Central memory CD8-positive, alpha-beta T cell (primary cell): ENCODE measurements at regions not wholly inside any gene's neighbourhood (a gene's known extent, or its start where the extent isn't known, plus 50 kb on each side); places are given as distances from the start of the nearest gene placed in this dataset.
A peak's percentile ranks its signal among the peaks of the same experiment; 100 is the strongest.

Experiments used
- ATAC-seq: fragments of 150-1000 bp; cut with Tn5 transposase; replicated peaks from 2 replicates; pipeline ENCODE4 v1.10.0; 2022; ENCODE audit warnings: mild to moderate bottlenecking, moderate FRiP score, moderate number of reproducible peaks; ENCODE audit not compliant: poor library complexity, severe bottlenecking; ENCODE audit errors: extremely low read depth
- DNase-seq, 2 donors: peaks; one replicate each; pipeline ENCODE4 v3.0.0; 2021; ENCODE audit warnings: low spot score in 2 of 2
- H3K27ac Mint-ChIP-seq: one replicate; pipeline ENCODE4 v1.8.0; 2022; ENCODE audit warnings: low read depth, mild to moderate bottlenecking, moderate library complexity, mixed read lengths
- H3K27me3 Mint-ChIP-seq: one replicate; pipeline ENCODE4 v1.8.0; 2022; ENCODE audit warnings: mixed read lengths
- H3K36me3 Mint-ChIP-seq: one replicate; pipeline ENCODE4 v1.8.0; 2022; ENCODE audit warnings: mild to moderate bottlenecking, moderate library complexity, mixed read lengths; ENCODE audit not compliant: insufficient read depth
- H3K4me1 Mint-ChIP-seq: one replicate; pipeline ENCODE4 v1.8.0; 2022; ENCODE audit warnings: mixed read lengths
- H3K4me3 Mint-ChIP-seq: one replicate; pipeline ENCODE4 v1.8.0; 2022; ENCODE audit warnings: mild to moderate bottlenecking, moderate library complexity, mixed read lengths
- H3K9me3 Mint-ChIP-seq: one replicate; pipeline ENCODE4 v1.8.0; 2022; ENCODE audit warnings: mixed read lengths

DNA sequence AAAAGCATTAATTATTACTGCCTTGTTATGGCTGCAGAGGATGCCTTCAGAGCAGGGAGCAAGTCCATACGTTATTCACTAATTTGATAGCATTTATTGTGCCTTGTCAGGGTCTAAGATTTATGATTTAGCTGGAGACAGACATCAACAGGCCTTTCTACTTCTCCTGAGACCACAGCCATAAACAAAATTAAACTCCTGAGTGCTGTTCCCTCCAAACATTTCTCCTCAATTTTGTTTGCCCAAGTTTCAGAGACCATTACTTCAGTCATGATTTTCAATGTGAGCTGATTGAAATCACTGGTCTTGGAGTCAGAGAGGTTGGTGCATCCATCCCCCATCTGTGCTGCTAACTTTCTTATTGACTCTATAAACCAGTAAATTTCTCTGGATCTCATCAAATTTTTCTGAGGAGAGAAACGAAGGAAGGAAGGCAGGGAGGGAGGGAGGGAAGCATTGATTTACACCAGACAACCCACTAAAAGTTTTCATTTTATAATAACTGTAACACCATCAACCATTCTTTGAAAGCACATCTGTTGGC lies 423.6 kb upstream of the CDH11 start:
- Mint-ChIP-seq H3K4me3 (no peak overlapping the region), H3K4me1 (no peaks in the 10 kb centered on the region), H3K27ac (no peak overlapping the region), H3K36me3 (no peaks in the 10 kb centered on the region), H3K27me3 (no peaks in the 10 kb centered on the region), H3K9me3 (peaks cover 24% of the 10 kb centered on the region)
- DNase-seq (no peak), ATAC-seq (no peak)

DNA sequence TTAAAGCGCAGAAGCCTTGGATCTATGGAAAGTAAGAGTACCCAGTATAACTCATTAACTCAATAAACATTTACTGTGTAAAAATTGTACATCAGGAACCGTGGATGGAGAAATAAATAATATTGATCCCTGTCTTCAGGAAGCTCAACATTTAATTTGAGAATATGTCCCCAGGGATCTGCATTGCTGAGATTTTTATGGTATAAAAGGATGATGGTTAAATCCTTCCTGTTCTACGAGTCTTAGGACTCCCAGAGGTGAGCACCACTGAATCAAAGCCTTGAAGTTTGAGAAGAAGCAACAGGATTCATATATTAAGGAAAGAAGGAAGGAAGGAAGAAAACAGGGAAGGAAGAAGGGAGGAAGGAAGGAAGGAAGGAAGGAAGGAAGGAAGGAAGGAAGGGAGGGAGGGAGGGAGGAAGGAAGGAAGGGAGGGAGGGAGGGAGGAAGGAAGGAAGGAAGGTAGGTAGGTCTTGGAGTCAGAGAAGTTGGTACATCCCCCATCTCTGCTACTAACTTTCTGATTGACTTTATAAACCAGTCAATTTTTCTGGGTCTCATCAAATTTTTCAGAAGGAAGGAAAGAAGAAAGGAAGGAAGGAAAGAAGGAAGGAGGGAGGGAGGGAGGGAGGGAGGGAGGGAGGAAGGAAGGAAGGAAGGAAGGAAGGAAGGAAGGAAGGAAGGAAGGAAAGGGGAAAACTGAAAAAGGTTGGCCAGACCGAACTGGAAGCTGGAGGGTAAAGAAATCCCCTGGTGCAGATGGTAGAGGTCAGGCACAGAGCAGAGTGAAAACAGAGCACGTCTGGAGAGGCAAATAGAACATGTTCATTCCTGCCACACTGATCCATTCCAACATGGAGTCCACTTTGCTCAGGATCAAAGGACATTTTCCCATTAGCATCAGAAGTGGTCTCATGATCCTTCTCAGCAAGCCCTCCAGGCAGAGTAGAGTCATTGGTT lies 422.2 kb upstream of the CDH11 start:
- H3K27ac Mint-ChIP-seq: no peak overlapping the region
- H3K4me1 Mint-ChIP-seq: no peaks in the 10 kb centered on the region
- peaks cover 32% of the 10 kb centered on the region for H3K9me3 Mint-ChIP-seq
- no peak for DNase-seq
- H3K36me3 Mint-ChIP-seq: no peaks in the 10 kb centered on the region
- no peak for ATAC-seq
- no peak overlapping the region for H3K4me3 Mint-ChIP-seq
- H3K27me3 Mint-ChIP-seq: no peaks in the 10 kb centered on the region

DNA sequence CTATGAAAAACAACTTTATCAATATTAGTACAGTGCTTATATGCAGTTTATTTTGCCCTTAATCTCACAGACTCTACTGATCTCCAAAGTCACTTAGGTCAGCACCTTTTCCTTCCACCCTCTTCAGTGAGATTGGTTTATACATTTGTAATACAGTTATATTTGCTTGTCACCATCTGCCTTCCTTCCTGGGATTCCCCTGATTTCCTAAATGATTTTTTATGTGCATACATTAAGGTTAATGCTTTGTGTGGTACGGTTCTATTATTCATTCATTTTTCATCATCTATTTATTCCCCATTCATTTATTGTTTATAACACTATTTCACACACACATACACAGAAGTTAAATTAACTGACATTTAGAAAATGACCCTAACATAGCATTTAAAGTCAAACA lies 419.8 kb upstream of the CDH11 start:
- no peak for ATAC-seq
- H3K27ac Mint-ChIP-seq: no peak overlapping the region
- H3K36me3 Mint-ChIP-seq: no peaks in the 10 kb centered on the region
- H3K4me3 Mint-ChIP-seq: no peak overlapping the region
- H3K27me3 Mint-ChIP-seq: no peaks in the 10 kb centered on the region
- H3K4me1 Mint-ChIP-seq: no peaks in the 10 kb centered on the region
- no peak for DNase-seq
- H3K9me3 Mint-ChIP-seq: peaks cover 33% of the 10 kb centered on the region

DNA sequence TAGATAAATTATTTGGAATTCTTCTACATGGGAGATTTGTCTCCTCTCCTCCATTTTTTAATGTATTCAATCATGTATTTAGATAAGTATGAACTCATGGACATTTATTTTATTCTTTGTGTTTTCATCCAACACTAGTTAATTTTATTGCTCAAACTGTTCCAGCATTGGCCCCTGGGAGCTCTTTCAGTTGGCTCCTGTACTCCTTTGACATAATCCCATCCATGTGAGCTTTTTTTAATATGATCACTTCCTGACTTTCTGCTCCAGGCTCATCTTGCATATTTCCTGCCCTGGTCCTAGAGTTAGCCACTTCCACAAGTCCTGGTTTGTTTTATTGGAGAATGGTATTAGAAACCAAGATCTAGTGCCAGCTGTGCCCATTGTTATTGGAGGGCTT lies 419.0 kb upstream of the CDH11 start:
- peaks cover 39% of the 10 kb centered on the region for H3K9me3 Mint-ChIP-seq
- ATAC-seq: no peak
- no peaks in the 10 kb centered on the region for H3K36me3 Mint-ChIP-seq
- DNase-seq: no peak
- H3K4me3 Mint-ChIP-seq: no peak overlapping the region
- H3K27ac Mint-ChIP-seq: no peak overlapping the region
- no peaks in the 10 kb centered on the region for H3K27me3 Mint-ChIP-seq
- no peaks in the 10 kb centered on the region for H3K4me1 Mint-ChIP-seq

DNA sequence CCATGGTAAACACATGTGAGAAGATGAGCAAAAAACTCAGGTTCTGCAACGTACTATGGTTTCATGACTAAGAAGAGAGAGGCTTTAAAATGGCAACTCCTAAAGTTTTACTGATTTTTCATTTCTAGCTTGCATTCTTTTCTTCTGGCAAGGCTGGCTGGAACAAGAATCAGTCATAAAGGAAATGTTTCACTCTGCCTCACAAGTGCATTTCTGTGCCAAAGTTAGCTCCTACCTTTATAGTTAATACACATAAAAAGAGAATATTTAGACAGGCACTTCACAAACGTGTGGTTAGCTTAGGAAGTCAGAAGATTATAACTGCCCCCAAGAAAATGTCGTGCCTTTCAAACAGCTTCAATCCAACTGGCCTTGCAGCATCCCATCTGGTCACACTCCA lies 417.1 kb upstream of the CDH11 start:
- no peak overlapping the region for H3K4me3 Mint-ChIP-seq
- H3K9me3 Mint-ChIP-seq: peaks cover 37% of the 10 kb centered on the region
- H3K4me1 Mint-ChIP-seq: no peaks in the 10 kb centered on the region
- no peaks in the 10 kb centered on the region for H3K36me3 Mint-ChIP-seq
- H3K27me3 Mint-ChIP-seq: no peaks in the 10 kb centered on the region
- ATAC-seq: no peak
- peak overlapping the region; percentile 42 for H3K27ac Mint-ChIP-seq
- DNase-seq: no peak

DNA sequence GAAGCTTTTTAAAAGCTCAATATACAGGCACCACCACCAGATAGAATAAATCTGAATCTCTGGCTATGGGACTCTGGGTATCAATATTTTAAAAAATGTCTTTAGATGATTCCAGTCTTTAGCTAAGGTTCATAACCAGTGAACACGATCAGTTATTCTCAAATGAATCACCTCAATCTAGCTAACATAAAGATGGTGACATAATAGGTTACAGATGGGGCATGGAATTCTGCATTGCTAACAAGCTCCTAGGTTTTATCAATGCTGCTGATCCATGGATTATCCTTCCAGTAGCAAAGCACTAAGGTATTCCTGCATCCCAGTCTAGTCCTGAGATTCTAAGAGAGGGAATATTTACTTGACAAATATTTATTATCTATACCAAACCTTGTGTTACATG lies 415.5 kb upstream of the CDH11 start:
- Mint-ChIP-seq H3K4me1 (no peaks in the 10 kb centered on the region), H3K27ac (no peak overlapping the region), H3K36me3 (no peaks in the 10 kb centered on the region), H3K9me3 (peaks cover 28% of the 10 kb centered on the region), H3K27me3 (no peaks in the 10 kb centered on the region), H3K4me3 (no peak overlapping the region)
- ATAC-seq (no peak), DNase-seq (no peak)

DNA sequence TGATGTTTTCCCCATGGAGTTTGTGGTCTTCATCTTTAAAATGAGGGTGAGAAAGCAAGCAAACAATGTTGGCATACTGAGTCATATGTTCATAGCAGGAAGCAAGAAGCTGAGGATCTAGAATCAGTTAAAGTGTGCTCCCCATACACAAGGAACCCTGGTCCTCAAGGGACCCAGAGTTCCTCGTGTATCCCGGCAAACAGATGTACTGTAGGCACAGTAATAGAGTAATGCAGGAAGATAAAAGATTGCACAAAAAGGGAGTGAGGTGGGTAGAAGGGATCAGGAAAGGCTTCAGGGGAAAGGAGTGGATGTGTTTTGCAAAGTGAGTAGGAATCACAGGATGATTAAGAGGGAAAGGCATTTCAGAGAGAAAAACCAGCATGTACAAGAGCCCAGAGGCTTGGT lies 412.3 kb upstream of the CDH11 start:
- ATAC-seq: no peak
- DNase-seq: no peak

DNA sequence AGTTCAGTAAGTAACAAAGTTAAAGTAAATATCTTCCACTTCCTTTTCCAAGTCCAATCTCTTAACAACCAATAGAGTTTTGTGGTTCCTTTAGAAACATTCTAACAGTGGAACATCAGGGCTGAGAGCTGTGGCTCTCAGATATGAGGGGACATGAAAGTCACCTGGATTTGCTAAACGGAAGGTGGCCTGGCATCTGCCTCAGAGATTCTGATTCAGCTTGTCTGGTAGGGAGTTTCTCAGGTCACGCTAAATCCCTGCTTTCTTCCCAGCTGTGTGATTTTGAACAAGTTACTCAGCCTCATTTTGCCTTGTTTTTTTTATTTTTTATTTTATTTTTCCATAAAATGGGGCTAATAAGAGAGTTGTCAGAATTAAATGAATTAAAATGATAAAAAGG lies 411.0 kb upstream of the CDH11 start:
- no peak overlapping the region for H3K27ac Mint-ChIP-seq
- no peak for DNase-seq
- no peaks in the 10 kb centered on the region for H3K4me1 Mint-ChIP-seq

More for the DNA sequence above, 412.3 kb upstream of the CDH11 start:
- Mint-ChIP-seq H3K36me3 (no peaks in the 10 kb centered on the region), H3K4me1 (no peaks in the 10 kb centered on the region), H3K4me3 (no peak overlapping the region), H3K27ac (no peak overlapping the region), H3K9me3 (peaks cover 25% of the 10 kb centered on the region), H3K27me3 (no peaks in the 10 kb centered on the region)

DNA sequence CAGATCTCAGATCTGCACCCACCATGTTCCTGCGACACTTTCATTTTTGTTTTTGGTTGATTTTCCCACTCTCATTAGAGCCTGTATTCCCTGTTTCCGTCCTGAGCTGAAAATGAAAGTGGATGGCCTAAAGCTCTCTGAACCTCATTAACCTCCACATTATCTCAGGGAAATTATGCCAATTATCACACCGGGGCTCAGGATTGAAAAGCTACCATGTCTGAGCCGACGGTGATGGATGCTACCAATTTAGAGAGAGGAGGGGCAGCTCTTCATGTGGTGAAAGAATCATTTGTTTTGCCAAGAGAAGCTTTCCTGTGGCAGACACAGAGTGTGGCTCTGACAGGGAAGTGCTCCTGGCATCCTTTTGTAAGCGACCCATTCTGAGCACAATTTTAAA lies 410.4 kb upstream of the CDH11 start:
- Mint-ChIP-seq H3K9me3 (peaks cover 22% of the 10 kb centered on the region), H3K27ac (no peak overlapping the region), H3K4me1 (no peaks in the 10 kb centered on the region), H3K36me3 (no peaks in the 10 kb centered on the region), H3K4me3 (no peak overlapping the region), H3K27me3 (no peaks in the 10 kb centered on the region)
- ATAC-seq: no peak
- DNase-seq: no peak

More for the DNA sequence above, 411.0 kb upstream of the CDH11 start:
- H3K9me3 Mint-ChIP-seq: peaks cover 22% of the 10 kb centered on the region
- no peak for ATAC-seq
- H3K27me3 Mint-ChIP-seq: no peaks in the 10 kb centered on the region
- H3K4me3 Mint-ChIP-seq: no peak overlapping the region
- no peaks in the 10 kb centered on the region for H3K36me3 Mint-ChIP-seq

DNA sequence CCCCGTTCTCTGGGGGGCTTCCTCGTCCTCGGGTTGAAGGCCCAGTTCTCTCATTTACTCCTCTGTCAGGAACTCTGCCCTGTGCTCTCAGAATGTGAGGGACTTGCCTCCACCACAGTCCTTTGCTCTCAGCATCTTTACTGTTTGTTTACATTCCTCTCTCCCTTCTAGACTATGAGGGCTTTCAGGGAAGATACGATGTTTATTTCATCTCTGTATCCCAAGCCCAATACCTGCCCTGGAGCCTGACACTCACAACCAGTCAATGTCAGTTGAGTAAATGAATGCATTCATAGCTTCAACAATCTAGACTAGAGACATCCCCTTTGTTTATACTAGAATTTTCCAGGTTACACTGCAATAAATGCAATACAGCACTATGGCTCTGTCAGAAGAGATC lies 409.6 kb upstream of the CDH11 start:
- no peaks in the 10 kb centered on the region for H3K36me3 Mint-ChIP-seq
- H3K27me3 Mint-ChIP-seq: no peaks in the 10 kb centered on the region

DNA sequence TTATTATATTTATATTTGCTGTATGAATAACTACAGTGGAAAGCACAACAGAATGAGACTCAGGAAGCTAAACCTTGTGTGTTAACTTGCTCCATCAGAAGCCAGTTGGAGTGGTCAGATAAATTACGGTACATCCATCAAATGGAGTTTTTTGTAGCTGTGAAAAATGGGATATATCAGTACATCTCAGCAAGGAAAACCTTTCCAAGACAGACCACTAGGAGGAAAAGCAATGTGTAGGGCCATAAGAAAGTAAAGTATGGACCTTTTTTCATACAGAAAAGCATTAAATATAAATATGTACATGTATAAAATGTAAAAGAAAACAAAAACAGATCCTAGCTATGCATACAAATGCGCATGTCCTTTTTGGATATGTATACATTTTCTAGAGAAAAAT lies 403.8 kb upstream of the CDH11 start:
- no peak for DNase-seq
- Mint-ChIP-seq H3K4me1 (no peaks in the 10 kb centered on the region), H3K4me3 (no peak overlapping the region), H3K27ac (no peak overlapping the region), H3K36me3 (no peaks in the 10 kb centered on the region), H3K9me3 (peaks cover 16% of the 10 kb centered on the region), H3K27me3 (no peaks in the 10 kb centered on the region)
- ATAC-seq: no peak

More for the DNA sequence above, 409.6 kb upstream of the CDH11 start:
- Mint-ChIP-seq H3K4me3 (no peak overlapping the region), H3K4me1 (no peaks in the 10 kb centered on the region), H3K9me3 (peaks cover 19% of the 10 kb centered on the region), H3K27ac (no peak overlapping the region)
- DNase-seq (no peak), ATAC-seq (no peak)

DNA sequence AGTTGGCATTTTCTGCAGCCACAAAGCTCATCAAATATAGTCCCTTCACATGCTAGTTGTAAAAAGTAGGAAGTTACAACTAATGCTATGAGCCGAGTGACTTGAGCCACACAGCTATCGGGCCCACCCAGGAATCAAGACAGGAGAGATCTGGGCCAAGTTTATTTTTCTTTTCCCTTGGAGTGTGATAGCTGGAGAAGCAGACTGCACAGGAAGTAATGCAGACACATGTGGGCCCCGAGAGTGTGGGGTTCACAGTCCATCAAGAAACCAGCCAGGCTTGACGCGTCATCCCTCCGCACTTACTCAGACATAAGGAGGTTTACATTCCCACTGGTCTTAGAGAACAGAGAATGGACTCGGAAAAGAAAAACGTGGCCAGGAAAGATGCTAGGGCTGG lies 403.1 kb upstream of the CDH11 start:
- no peaks in the 10 kb centered on the region for H3K4me1 Mint-ChIP-seq
- H3K27ac Mint-ChIP-seq: no peak overlapping the region
- DNase-seq (no peak), ATAC-seq (no peak)
- no peak overlapping the region for H3K4me3 Mint-ChIP-seq
- peaks cover 16% of the 10 kb centered on the region for H3K9me3 Mint-ChIP-seq
- no peaks in the 10 kb centered on the region for H3K27me3 Mint-ChIP-seq
- H3K36me3 Mint-ChIP-seq: no peaks in the 10 kb centered on the region

DNA sequence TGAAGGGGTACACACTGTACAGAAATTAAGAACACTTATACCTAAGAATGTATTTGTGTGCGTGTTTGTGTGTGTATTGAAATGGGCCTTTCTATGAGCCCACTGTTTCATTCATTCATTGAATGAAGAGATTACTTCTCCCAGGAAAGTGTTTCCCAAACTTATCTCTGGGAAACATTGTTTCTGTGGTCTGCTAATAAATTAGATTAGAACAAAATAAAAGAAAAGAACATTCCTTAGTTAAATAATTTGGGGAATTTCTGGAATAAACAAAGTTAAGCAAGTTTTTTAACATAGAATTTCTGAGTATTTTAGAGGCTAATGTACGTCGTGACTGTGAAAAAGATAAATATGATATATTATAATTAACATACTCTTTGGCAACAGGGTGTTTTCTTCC lies 402.4 kb upstream of the CDH11 start:
- ATAC-seq (no peak), DNase-seq (no peak)
- Mint-ChIP-seq H3K27me3 (no peaks in the 10 kb centered on the region), H3K36me3 (no peaks in the 10 kb centered on the region), H3K4me1 (no peaks in the 10 kb centered on the region), H3K4me3 (no peak overlapping the region), H3K27ac (no peak overlapping the region), H3K9me3 (peaks cover 21% of the 10 kb centered on the region)
